ENCODE measurements at regions not wholly inside any gene's neighbourhood (a gene's known extent, or its start where the extent isn't known, plus 50 kb on each side); places are given as distances from the start of the nearest gene placed in this dataset.

DNA sequence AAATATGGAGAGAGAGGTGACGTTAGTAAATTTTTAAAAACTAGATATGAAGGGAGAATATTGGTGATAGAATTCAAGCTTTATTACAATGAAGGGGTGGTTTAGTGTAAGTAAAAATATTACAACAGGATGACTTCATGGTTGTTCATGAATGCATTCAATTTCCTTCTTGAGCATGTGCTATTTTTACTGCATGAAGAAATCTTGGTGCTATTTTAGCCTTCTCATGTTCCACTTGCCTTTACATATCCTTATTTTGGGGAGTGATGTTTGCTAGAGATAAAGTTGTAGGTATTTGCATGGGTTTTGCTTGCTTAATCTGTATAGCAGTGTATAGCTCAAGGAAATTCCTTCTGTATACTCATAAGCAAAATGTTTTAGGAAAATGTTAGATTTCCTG is 195.0 kb upstream of the MMADHC start:
- no peak for TF ChIP-seq CTCF (IDR thresholded peaks at IDR 0.05; ENCODE audit: low read depth, low read length)
- no peak for TF ChIP-seq EZH2phosphoT487 (IDR thresholded peaks at IDR 0.05; ENCODE audit: low read depth)
